ENCODE measurements at regions not wholly inside any gene's neighbourhood (a gene's known extent, or its start where the extent isn't known, plus 50 kb on each side); places are given as distances from the start of the nearest gene placed in this dataset.
"Not testable (repeated sequence)": the region's sequence is repeated elsewhere in the genome, so short reads cannot be mapped to it uniquely, and the experiment has no call there.

DNA sequence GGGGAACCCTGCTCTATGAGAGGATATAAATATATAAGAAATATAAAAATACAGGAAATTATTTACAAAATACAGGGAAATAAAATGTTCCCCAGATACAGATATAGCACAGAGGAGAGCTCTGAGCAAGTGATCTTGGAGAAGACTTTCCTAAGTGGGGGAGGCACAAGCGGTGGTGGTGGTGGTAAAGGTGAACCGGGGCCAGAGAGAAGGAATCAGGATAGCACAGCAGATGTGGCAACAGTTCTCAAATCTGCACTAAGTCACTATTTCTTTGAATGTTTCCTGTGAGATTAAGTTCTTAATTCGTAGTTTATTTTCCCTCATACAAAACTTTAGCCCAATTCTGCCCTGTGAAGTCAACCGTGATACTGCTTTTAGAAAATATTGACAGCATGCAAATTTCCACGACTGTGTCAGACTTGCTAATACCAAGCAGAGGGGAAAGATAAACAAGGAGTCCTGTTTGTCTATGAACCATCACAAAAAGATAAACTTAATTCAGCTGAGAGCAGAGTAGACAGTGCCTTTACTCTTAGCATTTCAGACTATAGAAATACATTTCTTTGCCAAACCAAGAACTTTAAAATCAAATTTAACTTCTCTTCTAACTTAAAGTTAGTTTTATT lies 237.5 kb upstream of the POGK start:
- DNase-seq (ENCODE audit: extremely low read depth, low read depth, low spot score), result no peak

DNA sequence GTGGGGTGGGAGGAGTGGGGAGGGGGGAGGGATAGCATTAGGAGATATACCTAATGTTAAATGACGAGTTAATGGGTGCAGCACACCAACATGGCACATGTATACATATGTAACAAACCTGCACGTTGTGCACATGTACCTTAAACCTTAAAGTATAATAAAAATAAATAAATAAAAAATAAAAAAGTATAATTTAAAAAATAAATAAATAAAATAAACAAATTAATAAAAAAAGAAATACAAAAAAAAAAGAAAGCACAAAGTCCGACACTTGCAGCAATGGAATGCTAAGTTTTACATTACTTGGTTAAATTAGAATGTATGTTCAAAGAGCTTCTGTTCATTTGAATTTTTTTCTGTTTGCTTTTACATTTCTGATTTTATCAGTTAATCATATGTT lies 236.5 kb upstream of the POGK start:
- not testable (repeated sequence) for DNase-seq (ENCODE audit: extremely low read depth, low read depth, low spot score)

DNA sequence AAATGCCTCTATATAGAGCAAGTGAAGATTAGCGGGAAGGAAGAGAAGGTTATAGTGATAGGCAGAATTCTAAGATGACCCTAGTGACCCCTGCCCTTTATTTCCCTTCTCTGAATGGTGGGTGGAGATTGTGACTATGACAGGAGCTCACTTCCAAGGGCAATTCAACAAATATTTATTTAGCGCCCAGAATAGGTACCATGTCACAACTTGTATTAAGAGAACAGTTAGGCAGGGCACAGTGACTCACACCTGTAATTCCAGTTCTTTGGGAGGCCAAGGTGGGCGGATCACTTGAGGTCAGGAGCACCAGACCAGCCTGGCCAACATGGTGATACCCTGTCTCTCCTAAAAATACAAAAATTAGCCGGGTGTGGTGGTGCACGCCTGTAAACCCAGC lies 236.0 kb upstream of the POGK start:
- no peak for DNase-seq (ENCODE audit: extremely low read depth, low read depth, low spot score)

DNA sequence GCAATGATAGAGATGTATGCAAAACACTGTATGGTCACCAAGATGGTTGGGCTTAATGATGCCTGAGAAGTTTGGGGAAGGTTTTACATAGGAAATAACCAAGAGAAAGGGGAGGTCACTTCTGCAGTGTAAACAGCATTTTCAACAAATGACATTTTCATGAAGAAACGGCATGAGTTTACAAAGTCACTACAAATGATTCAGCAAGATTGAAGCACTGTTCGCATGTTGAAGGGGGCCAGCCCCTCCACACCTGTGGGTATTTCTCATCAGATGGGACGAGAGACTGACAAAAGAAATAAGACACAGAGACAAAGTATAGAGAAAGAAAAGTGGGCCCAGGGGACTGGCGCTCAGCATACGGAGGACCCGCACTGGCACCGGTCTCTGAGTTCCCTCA lies 234.1 kb upstream of the POGK start:
- DNase-seq (ENCODE audit: extremely low read depth, low read depth, low spot score), result no peak

DNA sequence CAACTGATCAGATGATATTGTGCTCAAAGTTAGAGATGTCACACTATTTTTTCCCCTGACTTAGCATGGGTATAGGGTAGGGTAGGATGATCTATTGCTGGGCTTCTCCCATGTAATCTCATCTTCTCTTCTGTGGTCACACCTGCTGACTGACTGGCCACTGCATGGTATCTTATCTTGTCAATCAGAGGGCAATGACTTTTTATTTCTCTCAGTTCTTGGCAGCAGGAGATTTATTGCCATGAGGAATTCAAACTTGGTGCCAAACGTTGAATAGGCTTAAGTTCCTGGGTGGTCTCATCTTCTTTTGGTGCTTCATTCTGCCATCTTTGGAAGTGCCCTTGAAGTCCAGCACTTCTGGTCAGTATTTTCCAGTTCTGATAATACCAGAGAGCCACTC lies 226.4 kb upstream of the POGK start:
- no peak for DNase-seq (ENCODE audit: extremely low read depth, low read depth, low spot score)

DNA sequence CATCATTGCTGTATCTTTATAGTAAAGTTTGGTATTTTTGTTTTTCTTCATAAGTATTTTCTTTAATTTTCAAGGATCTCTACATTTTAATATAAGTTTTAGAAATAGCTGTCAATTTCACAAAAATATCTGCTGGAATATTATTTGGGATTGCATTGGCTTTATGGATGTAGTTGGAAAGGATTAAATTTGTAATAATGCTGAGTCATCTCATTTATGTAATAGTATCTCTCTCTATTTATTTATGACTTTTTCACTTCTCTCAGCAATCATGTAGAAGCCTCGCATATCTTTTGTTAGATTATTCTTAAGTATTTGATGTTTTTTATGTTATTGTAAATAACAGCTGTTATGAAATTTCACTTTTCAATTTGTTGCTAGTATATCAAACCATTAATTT lies 223.1 kb upstream of the POGK start:
- no peak for DNase-seq (ENCODE audit: extremely low read depth, low read depth, low spot score)

DNA sequence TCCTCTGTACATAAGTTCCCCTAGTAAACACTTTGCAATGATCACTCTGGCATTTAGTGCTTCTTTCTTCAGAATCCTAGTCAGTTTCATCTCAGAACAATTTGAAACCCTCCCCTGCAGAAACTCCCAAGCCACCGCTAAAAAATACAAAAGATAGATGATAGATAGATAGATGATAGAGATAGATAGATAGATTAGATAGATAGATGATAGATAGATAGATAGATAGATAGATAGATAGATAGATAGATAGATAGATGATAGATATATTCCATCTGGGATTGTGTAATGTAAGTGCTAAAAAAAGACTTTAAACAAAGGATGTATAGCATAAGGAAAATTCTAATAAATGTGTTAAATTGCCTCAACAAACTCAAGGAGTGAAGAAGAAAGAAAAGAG lies 212.6 kb upstream of the POGK start:
- DNase-seq (ENCODE audit: extremely low read depth, low read depth, low spot score), result no peak

DNA sequence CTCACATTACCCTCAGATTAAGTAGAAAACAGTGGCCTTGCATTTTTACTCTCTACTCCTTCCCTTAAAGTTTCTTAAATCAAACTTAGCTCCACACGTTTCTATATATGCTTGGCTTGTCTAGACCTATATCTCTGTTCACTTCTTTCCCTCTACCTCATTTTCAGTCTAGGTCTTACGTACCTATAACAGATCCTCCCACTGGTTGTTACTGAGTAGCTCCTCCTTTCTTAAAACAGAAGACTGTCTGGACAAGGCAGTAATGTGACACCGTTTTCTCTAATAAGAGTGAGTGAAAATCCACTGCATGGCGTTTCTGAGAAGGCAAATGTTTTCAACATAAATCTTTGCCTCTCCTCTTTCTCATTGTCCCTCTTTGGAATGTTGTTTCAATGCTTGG lies 211.7 kb upstream of the POGK start:
- no peak for DNase-seq (ENCODE audit: extremely low read depth, low read depth, low spot score)

DNA sequence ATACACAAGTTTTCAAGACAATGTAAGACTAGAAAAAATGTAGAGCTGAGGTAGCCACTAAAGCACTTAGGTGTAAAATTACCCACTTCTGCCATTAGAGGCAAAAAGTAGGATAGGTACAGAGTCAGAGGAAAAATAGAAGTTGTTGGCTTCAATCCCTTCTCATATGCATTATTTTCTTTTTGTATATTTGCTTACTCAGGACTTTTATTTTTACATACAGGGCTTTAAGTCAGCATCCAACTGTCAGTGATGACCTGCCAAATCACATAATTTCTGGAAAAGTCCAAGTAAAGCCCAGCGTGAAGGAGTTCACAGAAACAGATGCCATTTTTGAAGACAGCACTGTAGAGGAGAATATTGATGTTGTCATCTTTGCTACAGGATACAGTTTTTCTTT lies 211.0 kb upstream of the POGK start:
- DNase-seq (ENCODE audit: extremely low read depth, low read depth, low spot score), result no peak

DNA sequence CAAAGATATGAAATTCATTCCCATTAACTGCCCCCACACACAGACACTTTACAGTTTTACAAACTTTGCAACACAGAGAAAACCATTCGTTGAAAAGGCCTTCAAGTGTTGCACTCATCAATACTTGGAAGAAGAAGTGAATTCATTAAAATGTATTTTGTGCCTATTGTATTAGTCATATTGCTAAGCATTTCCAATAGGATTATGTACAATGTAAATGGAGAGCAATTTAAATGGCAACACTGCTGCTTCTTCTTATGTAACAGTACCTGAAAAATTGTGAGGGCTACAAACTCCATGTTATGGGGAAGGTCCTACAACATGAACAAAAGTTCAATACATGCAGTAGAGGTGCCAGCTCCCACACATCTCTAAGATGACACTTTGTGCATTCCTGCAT lies 209.3 kb upstream of the POGK start:
- DNase-seq (ENCODE audit: extremely low read depth, low read depth, low spot score), result no peak

DNA sequence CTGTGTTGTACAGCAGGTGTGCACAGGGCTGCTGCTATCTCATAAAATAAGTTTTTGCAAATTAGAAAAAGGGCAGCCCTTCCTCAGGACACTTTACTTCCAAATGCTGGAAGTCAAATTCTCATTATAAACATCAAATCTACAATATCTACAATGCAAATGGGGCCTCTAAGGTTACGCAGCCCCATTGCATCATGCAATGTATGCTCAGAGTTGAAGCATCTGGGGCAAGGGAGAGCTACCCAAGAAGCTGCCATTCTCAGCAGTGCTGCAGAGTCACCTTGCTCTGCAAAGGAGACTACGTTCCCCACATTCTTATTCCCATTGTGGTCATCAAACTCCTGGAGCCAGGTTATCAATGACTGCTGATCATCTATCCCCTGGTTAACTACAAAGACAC lies 208.9 kb upstream of the POGK start:
- no peak for DNase-seq (ENCODE audit: extremely low read depth, low read depth, low spot score)

DNA sequence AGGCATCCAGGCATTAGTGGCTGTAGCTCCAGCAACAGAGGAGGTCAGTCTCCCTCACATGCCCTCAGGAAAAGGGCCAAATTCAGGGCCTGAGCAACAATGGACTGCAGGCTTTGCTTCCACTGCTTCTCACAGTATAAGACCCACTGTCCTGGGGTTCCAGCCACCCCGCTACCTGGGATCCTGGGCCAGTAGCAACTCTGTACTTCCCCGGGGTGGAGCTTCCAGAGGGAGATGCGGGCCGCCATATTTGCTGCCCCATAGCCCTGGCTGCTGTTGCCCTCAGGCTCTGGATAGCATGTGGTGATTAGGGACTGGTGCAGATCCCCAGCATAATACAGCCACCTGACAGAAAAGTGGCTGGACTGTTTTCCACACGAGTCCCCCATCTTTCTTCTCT lies 201.1 kb upstream of the POGK start:
- no peak for DNase-seq (ENCODE audit: extremely low read depth, low read depth, low spot score)

DNA sequence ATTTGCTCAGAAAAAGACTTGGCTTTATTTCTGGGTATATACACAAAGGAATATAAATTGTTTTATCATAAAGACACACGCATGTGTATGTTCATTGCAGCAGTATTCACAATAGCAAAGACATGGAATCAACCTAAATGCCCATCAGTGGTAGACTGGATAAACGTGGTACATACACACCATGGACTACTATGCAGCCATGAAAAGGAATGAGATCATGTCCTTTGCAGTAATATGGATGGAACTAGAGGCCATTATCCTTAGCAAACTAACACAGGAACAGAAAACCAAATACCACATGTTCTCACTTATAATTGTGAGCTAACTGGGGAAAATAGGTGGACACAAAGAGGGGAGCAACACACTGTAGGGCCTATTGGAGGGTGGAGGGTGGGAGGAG lies 182.0 kb upstream of the POGK start:
- DNase-seq (ENCODE audit: extremely low read depth, low read depth, low spot score), result not testable (repeated sequence)

DNA sequence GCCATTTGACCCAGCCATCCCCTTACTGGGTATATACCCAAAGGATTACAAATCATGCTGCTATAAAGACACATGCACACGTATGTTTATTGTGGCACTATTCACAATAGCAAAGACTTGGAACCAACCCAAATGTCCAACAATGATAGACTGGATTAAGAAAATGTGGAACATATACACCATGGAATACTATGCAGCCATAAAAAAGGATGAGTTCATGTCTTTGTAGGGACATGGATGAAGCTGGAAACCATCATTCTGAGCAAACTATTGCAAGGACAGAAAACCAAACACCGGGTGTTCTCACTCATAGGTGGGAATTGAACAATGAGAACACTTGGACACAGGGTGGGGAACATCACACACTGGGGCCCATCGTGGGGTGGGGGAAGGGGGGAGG lies 172.5 kb upstream of the POGK start:
- not testable (repeated sequence) for DNase-seq (ENCODE audit: extremely low read depth, low read depth, low spot score)

DNA sequence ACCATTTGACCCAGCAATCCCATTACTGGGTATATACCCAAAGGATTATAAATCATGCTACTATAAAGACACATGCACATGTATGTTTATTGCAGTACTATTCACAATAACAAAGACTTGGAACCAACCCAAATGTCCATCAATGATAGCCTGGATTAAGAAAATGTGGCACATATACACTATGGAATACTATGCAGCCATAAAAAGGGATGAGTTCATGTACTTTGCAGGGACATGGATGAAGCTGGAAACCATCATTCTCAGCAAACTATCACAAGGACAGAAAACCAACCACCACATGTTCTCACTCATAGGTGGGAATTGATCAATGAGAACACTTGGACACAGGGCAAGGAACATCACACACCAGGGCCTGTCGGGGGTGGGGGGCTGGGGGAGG lies 171.7 kb upstream of the POGK start:
- not testable (repeated sequence) for DNase-seq (ENCODE audit: extremely low read depth, low read depth, low spot score)

DNA sequence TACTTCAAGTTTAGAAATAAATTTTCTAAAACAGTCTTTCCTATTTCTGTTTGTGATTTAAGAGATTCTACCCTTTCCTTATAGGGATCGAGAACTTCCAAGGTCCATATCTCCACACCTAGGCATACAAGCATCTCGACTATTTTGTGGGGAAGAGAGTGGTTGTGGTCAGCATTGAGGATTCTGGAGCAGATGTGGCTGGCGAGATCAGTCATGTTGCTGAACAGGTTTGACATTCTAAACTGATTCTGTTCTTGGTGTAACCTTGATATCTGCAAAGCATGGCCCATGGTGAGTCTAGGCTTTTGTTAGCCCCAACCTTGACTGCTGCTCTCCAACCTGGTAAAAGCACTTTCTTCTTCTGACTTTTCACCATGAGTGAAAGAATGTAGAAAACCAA lies 167.6 kb upstream of the POGK start:
- no peak for DNase-seq (ENCODE audit: extremely low read depth, low read depth, low spot score)

DNA sequence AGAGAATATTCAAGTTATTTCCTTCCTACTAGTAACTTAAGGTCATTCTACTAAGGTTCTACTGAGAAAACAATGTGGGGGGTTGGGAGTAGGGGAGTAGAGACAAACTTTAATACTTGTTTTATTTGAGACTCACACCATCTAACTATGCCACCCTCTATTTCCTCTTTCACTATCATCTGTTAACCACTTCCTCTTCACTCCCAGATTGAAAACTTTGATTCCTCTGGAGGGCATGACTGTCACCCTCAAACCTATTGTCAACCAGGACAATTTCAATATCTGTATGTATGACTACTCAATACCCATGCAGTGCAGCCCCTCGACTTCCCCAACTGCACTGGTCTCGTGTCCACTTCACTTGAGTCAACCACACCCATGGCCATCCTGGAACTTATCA lies 165.6 kb upstream of the POGK start:
- no peak for DNase-seq (ENCODE audit: extremely low read depth, low read depth, low spot score)

DNA sequence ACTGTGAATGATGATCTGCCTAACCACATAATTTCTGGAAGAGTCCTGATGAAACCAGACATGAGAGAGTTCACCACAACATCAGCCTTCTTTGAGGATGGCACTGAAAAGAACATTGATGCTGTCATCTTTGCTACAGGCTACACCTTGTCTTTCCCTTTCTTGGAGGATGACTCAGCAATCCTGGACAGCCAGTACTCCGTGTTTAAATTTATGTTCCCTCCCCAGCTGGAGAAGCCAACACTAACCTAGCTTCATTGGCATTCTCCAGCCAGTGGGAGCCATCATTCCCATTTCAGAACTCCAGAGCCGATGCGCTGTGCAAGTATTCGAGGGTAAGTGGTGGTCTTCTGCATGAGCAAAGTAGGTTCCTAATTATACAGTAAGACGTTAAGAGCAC lies 164.1 kb upstream of the POGK start:
- DNase-seq (ENCODE audit: extremely low read depth, low read depth, low spot score), result no peak

DNA sequence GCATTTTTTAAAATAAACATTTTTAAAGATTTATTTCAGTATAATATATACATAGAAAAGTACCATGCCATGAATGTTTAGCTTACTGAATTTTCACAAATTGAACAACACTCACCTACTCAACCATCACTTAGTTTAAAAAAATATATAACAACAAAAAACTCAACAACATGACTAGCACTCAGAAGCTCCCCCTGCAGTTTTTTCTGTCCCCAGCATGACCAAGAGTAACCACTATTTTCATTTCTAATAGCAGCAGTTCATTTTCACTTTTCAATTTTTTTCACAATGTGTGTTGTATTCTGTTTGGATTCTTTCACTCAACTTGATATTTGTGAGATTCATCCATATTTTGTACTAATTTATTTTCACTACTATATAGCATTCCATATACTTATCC lies 162.3 kb upstream of the POGK start:
- DNase-seq (ENCODE audit: extremely low read depth, low read depth, low spot score), result no peak

DNA sequence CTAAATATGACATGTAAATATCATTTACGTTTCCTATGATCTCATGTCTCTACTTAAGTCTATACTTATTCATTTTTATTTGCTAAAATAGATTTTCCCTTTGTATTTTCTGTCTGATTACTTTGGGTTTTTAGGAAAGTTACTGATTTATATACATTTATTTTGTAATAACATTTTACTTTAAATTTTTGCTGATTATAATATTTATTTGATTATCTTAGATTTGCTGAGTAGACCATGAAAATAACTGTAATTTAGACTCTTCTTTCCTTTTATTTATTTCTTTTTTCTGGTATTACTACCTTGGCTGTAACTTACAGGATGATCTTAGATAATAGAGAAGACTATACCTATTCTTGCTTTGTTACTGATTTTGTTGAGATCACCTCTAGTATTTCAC lies 159.9 kb upstream of the POGK start:
- DNase-seq (ENCODE audit: extremely low read depth, low read depth, low spot score), result no peak

DNA sequence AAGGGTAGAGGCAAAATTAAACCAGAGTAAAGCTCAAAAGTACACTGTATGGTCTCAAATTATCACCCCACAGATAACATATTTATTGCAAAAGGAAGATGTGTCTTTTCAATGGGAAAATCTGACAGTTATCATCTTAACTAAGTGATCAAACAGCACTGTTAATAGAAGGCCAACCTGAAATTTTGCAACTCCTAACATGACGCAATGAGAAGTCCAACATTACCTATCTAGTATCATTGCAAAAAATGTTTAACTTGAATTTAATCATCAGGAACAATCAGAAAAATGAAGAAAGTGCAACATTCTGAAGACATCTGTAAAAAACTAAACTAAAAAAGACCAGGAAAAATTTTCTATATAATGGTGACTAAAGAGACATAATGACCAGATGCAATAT lies 156.7 kb upstream of the POGK start:
- no peak for DNase-seq (ENCODE audit: extremely low read depth, low read depth, low spot score)

DNA sequence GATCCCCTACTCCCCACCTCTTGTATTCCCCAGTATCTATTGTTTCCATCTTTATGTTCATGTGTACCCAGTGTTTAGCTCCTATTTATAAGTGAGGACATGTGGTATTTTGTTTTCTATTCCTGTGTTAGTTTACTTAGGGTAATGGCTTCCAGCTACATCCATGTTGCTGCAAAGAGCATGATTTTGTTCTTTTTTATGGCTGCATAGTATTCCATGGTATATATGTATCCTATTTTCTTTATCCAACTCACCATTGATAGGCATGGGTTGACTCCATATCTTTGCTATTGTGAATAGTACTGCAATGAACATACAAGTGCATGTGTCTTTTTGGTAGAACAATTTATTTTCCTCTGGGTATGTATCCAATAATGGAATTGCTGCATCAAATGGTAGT lies 154.6 kb upstream of the POGK start:
- DNase-seq (ENCODE audit: extremely low read depth, low read depth, low spot score), result not testable (repeated sequence)

DNA sequence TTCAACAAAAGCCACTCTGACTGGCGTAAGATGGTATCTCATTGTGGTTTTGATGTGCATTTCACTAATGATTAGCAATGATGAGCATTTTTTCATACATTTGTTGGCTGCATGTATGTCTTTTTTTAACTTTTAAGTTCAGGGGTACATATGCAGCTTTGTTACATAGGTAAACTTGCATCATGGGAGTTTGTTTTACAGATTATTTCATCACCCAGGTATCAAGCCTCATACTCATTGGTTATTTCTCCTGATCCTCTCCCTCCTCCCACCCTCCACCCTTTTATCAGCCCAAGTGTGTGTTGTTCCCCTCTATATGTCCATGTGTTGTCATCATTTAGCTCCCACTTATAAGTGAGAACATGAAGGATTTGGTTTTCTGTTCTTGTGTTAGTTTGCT lies 154.1 kb upstream of the POGK start:
- DNase-seq (ENCODE audit: extremely low read depth, low read depth, low spot score), result no peak

DNA sequence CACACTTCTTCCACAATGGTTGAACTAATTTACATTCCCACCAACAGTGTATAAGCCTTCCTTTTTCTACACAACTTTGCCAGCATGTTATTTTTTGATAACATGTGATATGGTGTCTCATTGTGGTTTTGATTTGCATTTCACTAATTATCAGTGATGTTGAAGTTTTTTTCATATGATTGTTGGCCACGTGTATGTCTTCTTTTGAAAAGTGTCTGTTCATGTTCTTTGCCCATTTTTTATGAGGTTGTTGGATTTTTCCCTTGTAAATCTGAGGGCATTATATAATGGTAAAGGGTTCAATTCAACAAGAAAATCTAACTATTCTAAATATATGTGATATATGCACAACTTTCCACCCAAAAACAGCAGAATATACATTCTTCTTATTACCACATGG lies 153.4 kb upstream of the POGK start:
- not testable (repeated sequence) for DNase-seq (ENCODE audit: extremely low read depth, low read depth, low spot score)

All from glomerular endothelial cell (primary cell).